Sigmoid colon (tissue), 4 donors: ENCODE measurements at regions not wholly inside any gene's neighbourhood (a gene's known extent, or its start where the extent isn't known, plus 50 kb on each side); places are given as distances from the start of the nearest gene placed in this dataset.

Source experiments
- EP300 ChIP-seq, 4 donors: sonication (generic); formaldehyde crosslinking; IDR thresholded peaks; one replicate each; pipeline ENCODE4 v1.6.1; 2017; ENCODE audit warnings: antibody characterized with exemption in 4 of 4
- TF ChIP-seq, protein P1 (sequence below), 4 experiments: fragments of 450-650 bp in 3 of 4; fragments of 200-600 bp in 1 of 4; IDR thresholded peaks; one replicate each; pipeline ENCODE4 v1.5.1; 2016 to 2019; ENCODE audit warnings: antibody characterized with exemption in 4 of 4, mild to moderate bottlenecking in 3 of 4, moderate library complexity in 2 of 4

DNA sequence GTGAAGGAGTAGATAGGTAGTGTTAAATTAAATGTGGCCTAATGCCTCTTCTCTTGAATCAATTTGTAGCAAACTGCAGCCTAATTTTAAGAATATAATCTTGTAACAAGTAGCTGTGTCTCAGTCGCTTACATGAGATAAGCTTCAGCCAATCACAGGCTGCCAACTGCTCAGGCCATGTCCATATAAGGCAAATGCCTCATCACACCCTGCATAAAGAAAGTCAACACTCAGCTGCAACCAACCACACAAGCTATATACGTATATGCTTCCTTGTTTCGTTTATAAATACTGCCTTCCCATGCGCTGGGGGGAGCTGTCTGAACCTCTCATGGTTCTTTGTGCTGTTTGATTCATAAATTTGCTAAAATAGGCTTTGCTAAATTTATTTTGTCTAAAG is 476.3 kb downstream of the TRIB2 start:
- TF ChIP-seq, protein P1, sequence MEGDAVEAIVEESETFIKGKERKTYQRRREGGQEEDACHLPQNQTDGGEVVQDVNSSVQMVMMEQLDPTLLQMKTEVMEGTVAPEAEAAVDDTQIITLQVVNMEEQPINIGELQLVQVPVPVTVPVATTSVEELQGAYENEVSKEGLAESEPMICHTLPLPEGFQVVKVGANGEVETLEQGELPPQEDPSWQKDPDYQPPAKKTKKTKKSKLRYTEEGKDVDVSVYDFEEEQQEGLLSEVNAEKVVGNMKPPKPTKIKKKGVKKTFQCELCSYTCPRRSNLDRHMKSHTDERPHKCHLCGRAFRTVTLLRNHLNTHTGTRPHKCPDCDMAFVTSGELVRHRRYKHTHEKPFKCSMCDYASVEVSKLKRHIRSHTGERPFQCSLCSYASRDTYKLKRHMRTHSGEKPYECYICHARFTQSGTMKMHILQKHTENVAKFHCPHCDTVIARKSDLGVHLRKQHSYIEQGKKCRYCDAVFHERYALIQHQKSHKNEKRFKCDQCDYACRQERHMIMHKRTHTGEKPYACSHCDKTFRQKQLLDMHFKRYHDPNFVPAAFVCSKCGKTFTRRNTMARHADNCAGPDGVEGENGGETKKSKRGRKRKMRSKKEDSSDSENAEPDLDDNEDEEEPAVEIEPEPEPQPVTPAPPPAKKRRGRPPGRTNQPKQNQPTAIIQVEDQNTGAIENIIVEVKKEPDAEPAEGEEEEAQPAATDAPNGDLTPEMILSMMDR (IDR thresholded peaks at IDR 0.05) = no peak
- no peak for TF ChIP-seq EP300 (IDR thresholded peaks at IDR 0.05)
